ENCODE measurements at regions not wholly inside any gene's neighbourhood (a gene's known extent, or its start where the extent isn't known, plus 50 kb on each side); places are given as distances from the start of the nearest gene placed in this dataset.
"Not testable (repeated sequence)": the region's sequence is repeated elsewhere in the genome, so short reads cannot be mapped to it uniquely, and the experiment has no call there.

- no peak for DNase-seq
These were observed 567.7 kb upstream of the TBL1XR1 start for GRCh38 chr3:177764933-177765332.

DNA sequence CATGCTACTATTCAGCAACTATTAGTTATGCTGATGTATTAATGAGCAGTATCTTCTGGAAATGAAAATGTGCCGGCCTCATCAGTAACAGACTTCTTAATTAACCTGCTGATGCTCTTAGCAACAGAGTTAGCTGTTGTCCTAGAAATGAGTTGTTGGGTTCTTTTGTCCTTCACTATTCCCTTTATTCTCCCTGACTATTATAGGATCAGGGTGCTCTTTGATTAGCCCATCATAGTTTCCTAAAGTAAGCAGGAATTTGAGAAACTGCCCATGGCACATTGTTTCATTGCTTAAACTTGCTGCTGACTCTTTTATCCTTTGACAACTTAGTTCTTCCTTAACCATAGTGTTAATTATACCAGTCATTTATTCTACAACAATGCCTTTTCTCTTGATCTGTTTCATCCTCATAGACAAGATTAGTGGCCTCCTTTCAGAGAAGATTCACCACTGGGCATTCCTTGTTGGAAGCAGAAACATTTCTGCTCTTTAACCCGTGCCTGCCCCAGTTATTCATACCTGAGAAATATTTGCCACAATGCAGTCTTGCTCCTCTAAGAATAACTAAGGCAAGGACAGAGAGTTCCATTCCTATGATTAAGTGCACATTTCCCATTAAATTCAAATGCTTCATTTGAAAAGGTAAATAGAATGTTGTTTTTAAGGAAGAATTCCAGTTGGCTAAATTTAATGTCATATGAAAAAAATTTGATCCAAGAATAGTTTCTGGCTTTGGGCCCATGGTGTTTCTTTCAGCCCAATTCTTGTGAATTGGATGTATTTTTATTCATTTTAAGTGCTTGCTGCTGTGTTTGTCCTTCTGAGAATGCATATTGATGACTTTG, 573.3 kb upstream of the TBL1XR1 start:
- DNase-seq: no peak

- no peak for DNase-seq
These were observed 574.5 kb upstream of the TBL1XR1 start for GRCh38 chr3:177771780-177772179.

GRCh38 chr3:177772908-177773557, 575.8 kb upstream of the TBL1XR1 start:
- DNase-seq: no peak

DNA sequence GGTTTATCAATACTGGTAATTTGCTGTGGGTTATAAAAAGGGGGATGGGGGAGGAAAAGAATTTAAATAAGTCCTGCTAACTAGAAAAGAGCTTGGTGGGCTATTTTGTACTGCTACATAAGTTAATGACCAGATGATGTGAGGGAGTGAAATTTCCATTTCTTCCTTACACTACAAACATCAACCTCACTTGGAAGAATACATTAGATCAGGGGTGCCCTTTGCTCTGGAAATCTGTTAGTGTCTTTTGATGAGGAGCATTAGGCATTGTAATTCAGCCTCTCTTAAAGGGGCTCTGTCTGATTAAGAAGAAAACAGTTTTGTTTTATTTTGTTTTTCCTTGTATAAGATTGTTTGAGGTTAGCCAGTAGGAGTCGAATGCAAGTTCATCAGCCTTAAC, 576.4 kb upstream of the TBL1XR1 start:
- DNase-seq: no peak

GRCh38 chr3:177776661-177777101, 579.4 kb upstream of the TBL1XR1 start:
- no peak for DNase-seq

GRCh38 chr3:177777699-177778098, 580.4 kb upstream of the TBL1XR1 start:
- DNase-seq: peak; percentile 42

GRCh38 chr3:177778633-177779032, 581.4 kb upstream of the TBL1XR1 start:
- DNase-seq: no peak

- no peak for DNase-seq
These were observed 584.4 kb upstream of the TBL1XR1 start for GRCh38 chr3:177781686-177782161.

DNA sequence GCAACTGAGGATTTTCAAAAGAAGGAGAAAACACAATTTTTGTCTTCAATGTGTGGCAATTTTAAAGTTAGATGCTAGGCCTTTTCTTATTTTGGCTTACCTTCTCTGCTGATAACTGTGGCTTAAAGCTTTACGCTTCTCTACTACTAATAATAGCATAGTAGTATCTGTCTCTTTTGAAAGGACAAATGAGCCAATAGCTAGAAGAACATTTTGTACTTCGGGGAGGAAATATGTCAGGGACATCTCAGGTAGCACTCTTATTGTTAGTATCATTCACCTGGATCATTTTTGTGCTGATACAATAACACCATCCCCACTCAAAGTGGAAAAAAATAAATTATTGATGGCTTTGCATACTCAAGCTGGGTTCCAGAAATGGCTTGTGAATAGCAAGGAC, 586.1 kb upstream of the TBL1XR1 start:
- no peak for DNase-seq

DNA sequence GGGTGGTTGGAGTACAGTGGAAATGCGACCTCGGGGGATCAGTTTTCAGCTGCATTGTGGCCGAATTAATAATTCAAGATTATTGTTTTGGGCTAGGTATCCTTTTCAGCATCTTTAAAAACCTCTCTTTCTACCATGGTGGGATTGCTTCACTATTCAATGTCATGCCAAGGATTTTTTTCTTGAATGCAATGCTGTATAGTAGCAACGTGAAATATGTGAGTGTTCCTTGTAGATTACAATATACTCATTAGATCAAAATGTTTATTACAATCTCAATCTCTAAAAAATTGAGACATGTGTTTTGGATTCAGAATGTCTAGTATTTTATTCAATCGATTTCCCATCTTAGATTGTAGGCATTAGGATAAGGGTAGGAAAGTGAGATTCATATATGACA, 586.5 kb upstream of the TBL1XR1 start:
- DNase-seq: no peak

DNA sequence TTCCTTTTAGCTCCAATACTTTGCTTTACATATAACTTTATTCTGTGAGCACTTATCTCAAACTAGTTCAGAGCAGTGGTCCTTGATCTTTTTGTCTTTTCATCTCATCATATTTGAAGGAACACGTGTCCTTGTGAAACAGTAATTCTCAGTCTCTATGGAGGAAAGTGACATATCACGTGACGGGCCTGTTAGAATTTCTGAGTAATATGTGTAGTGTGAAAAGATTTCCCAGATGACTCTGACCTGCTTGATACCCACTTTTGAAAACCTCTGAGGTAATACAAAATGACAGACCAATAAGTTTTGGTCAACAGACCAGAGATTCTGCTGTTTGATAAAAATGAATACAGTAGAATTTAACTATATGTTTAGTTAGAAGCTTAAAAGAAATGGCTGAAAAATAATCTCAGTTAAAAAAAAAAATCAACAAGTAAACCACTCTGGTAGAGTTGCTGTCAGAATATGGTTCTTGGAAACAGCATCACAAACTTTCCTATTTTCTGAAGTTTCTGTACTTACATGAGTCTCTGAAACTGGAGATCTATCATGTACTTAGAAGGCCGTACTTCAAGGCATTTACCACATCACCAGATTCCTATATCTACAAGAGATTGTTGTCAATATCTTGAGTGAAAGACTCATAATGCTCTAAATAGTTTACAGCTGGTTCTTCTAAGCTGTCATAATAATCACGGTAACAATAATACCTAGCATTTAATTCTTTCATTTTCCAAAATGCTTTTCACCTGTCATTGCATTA, 590.2 kb upstream of the TBL1XR1 start:
- DNase-seq: no peak

DNA sequence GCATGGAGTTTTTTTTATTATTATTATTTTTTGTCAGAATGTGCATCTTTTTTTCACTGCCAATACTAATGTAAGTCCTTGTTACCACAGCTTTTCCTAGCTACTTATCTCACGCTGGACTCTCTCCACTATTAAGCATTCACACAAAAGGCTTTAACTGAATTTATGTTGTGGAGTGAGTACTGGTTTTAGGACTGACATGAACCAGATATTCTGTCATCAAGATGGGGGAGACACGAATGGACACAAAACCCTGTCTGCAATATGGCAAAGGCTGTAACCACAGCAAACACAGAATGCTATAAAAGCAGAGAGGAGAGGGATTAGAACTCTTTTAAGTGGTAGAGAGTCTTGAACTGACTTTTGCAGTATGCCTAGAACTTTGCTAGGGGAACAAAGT, 592.2 kb upstream of the TBL1XR1 start:
- DNase-seq: no peak

DNA sequence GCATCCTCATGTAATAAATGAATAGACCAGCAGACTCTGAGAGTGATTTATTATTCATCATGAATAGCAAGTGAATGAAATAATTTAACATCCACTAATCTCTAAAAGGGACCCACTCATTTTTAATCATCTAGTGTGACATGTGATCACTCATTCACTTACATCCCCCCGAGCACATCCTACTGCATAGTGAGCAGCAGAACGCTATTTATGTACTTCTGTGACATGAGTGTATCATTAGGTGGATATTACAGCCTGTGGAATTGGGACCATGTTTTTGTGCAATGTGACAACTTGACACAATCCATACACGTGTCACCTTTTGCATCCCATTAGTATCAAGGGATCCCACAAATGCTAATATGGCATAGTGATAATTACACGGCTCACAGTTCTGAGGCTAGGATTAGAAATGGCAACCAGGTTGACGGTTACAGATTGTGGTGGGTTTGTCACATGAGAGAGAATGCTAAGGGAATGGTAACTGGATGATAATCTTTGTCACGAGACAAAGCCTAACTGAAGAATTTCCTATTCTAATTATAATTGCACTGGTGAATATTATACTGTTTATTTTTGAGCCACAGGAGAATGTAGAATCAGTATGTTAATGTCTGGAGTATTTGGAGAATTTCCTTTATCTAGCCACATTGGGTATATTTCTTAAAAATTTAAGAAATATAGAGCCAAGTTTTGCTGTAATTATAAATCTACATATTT, 595.2 kb upstream of the TBL1XR1 start:
- DNase-seq: no peak

DNA sequence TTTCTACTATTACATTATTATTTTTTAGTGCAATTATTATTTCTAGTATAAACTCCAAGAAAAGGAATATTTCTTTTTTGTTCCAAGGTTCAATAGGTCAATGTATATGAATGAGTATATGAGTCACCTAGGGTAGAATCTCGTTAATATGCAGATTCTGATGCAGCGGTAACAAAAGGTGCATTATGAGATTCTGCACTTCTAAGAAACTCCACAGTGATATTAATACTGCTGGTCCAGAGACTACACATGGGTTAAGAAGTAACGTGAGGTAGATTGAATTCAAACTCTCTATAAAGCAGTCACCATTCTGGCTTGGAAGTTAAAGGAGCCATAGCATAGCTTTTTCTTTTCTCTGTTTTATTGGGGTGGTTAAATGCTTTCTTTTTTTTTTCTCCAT, 596.2 kb upstream of the TBL1XR1 start:
- DNase-seq: no peak

DNA sequence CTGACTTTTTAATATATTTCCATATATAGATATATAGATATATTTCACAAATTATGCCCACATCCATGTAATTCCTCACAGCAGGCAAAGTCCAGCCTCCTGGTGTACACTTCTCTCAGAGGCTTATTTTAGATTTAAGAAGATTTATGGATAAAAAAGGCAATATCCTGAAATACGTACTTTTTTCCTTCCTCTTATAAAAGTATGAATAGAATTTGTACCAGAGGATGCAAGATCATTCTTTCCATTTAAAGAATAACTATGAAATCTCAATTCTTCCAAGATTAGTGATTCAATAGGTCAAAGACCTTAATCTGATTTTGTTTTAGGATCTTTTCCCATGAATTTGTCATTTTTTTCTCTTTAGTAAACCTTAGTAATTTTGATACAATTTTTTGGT, 597.9 kb upstream of the TBL1XR1 start:
- DNase-seq: no peak

DNA sequence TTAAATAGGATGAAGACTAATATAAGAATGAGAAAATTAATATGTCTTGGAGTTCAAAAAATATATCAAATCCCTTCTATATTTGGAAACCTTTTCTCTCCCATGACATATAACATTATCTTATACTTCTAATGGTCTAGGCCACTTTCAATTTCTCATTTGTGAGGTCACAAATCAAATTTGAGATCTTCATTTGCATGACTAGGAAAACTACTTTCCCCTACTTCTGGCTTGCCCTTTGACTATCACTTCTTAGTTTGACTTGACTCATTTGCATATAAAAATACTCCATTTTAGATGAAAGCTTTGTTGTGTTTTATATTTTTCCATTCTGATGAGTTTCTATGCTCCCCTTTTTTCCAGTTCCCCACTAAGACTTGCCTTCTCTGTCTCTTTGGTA, 598.6 kb upstream of the TBL1XR1 start:
- DNase-seq: no peak

DNA sequence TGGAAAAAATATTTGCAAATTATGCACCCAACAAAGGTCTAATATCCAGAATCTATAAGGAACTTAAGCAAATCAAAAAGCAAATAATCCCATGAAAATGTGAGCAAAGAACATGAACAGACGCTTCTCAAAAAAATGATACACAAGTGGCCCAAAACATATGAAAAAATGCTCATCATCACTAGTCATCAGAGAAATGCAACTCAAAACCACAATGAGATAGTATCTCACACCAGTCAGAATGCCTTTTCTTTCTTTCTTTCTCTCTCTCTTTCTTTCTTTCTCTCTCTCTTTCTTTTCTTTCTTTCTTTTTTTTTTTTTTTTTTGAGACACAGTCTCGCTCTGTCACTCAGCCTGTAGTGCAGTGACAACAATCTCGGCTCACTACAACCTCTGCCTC, 602.9 kb upstream of the TBL1XR1 start:
- DNase-seq: not testable (repeated sequence)

DNA sequence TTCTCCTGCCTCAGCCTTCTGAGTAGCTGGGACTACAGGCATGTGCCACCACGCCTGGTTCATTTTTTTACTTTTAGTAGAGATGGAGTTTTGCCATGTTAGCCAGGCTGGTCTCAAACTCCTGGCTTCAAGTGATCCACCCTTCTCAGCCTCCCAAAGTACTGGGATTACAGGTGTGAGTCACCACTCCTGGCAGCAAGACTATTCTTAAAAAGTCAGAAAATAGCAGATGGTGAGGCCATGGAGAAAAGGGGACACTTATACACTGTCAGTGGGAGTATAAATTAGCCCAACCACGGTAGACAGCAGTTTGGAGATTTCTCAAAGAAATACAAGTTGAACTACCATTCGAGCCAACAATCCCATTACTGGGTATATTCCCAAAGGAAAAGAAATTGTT, 603.3 kb upstream of the TBL1XR1 start:
- no peak for DNase-seq

- no peak for DNase-seq
These were observed 605.0 kb upstream of the TBL1XR1 start for GRCh38 chr3:177802151-177802900.

- DNase-seq: no peak
These were observed 606.2 kb upstream of the TBL1XR1 start for GRCh38 chr3:177803500-177803899.

DNA sequence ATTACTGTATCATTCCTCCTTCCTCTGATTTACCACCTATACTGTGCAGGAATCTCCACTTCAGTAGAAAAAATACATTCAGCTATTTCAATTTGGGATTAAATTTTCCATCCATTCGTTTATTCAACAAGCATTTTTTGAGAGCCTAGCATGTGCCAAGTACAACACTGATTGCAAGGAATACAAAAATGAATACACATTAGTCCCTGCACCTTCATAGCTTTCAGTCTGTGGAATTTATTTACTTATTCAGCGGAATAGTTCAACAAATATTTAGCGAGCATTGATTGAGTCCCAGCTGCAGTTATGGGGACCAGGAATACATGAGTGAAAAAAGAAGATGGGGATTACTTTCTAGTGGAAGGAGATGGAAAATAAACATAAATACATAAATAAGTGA, 606.8 kb upstream of the TBL1XR1 start:
- no peak for DNase-seq
